SU-DHL-6 (cell line): ENCODE measurements at regions not wholly inside any gene's neighbourhood (a gene's known extent, or its start where the extent isn't known, plus 50 kb on each side); places are given as distances from the start of the nearest gene placed in this dataset.

Source experiments
- CTCF ChIP-seq: fragments of 200-600 bp; sonication (generic); IDR thresholded peaks from one replicate; pipeline ENCODE4 v1.5.1; 2017; ENCODE audit warnings: antibody characterized with exemption, mild to moderate bottlenecking, low read length, moderate library complexity; ENCODE audit not compliant: insufficient read depth, poor library complexity, severe bottlenecking
- EZH2phosphoT487 ChIP-seq: fragments of 200-600 bp; sonication (generic), shearing (Covaris generic); conservative IDR thresholded peaks from 2 replicates; pipeline ENCODE4 v1.6.1; 2018; ENCODE audit warnings: mild to moderate bottlenecking, antibody characterized with exemption, low read length, moderate library complexity, mixed read lengths

- no peak for TF ChIP-seq CTCF
- TF ChIP-seq EZH2phosphoT487: no peak
Measured at GRCh38 chr5:63495225-63495624, 467.0 kb downstream of the HTR1A start.
